Testis (tissue), 2 donors: ENCODE measurements at regions not wholly inside any gene's neighbourhood (a gene's known extent, or its start where the extent isn't known, plus 50 kb on each side); places are given as distances from the start of the nearest gene placed in this dataset.

Experiments used
- DNase-seq: peaks from one replicate; pipeline ENCODE4 v3.0.0-alpha.2; 2019
- H3K27ac ChIP-seq, 2 donors: fragments of 200-600 bp; sonication (generic); one replicate each; pipeline ENCODE4 v1.5.1; 2019
- H3K27me3 ChIP-seq: fragments of 200-600 bp; sonication (generic); one replicate; pipeline ENCODE4 v1.5.1; 2019
- H3K36me3 ChIP-seq: fragments of 200-600 bp; sonication (generic); one replicate; pipeline ENCODE4 v1.5.1; 2017; ENCODE audit warnings: low read depth; ENCODE audit errors: missing control alignments
- H3K4me1 ChIP-seq: fragments of 200-600 bp; sonication (generic); one replicate; pipeline ENCODE4 v1.5.1; 2019
- H3K4me3 ChIP-seq, 2 donors: fragments of 200-600 bp; sonication (generic); one replicate each; pipeline ENCODE4 v1.5.1; 2017 to 2019
- H3K9me3 ChIP-seq: fragments of 200-600 bp; sonication (generic); one replicate; pipeline ENCODE4 v1.5.1; 2017
- CTCF ChIP-seq, 3 experiments: fragments of 450-650 bp in 2 of 3; fragments of 200-600 bp in 1 of 3; sonication (generic) in 1 of 3; IDR thresholded peaks; one replicate each; pipeline ENCODE4 v1.5.1; 2016 to 2019; ENCODE audit warnings: antibody characterized with exemption in 3 of 3, mild to moderate bottlenecking in 2 of 3, moderate library complexity in 1 of 3
- POLR2A ChIP-seq: fragments of 450-650 bp; IDR thresholded peaks from one replicate; pipeline ENCODE4 v1.6.1; 2017; ENCODE audit warnings: antibody characterized with exemption, mild to moderate bottlenecking, moderate library complexity
- WGBS, 2 donors: methylation state at CpG; one replicate each; pipeline ENCODE4 v1.1.5; 2018; 5-methylcytosine and 5-hydroxymethylcytosine counted together
- intact Hi-C: fragments of 100-400 bp; cut with DNase I; formaldehyde crosslinking; loops from one replicate; pipeline ENCODE4 v1.15.1; 2023; ENCODE audit warnings: low total_unique reads

- Histone ChIP-seq H3K27ac (no peak overlapping the region), H3K36me3 (no peaks in the 10 kb centered on the region), H3K4me3 (no peak overlapping the region), H3K4me1 (no peaks in the 10 kb centered on the region), H3K27me3 (no peaks in the 10 kb centered on the region), H3K9me3 (no peaks in the 10 kb centered on the region)
- no peak for TF ChIP-seq CTCF (IDR thresholded peaks at IDR 0.05)
- TF ChIP-seq POLR2A, result no peak
- intact Hi-C loops, result no loop called here
- 53 to 66% methylated on average over 2 of the region's 2 CpGs for WGBS, 2 donors
- DNase-seq, result no peak
These were observed 183.7 kb upstream of the DIO2 start for GRCh38 chr14:80395031-80395430.

- Histone ChIP-seq H3K9me3 (no peaks in the 10 kb centered on the region), H3K4me3 (no peak overlapping the region), H3K27ac (no peak overlapping the region), H3K27me3 (no peaks in the 10 kb centered on the region), H3K4me1 (no peaks in the 10 kb centered on the region), H3K36me3 (no peaks in the 10 kb centered on the region)
- intact Hi-C loops, result no loop called here
- TF ChIP-seq POLR2A (no peak), CTCF (IDR thresholded peaks at IDR 0.05) (no peak)
- DNase-seq, result no peak
- WGBS, 2 donors, result 0 to 48% methylated on average over 1 of the region's 1 CpG
These were observed 182.5 kb upstream of the DIO2 start for GRCh38 chr14:80393766-80394165.

GRCh38 chr14:80390906-80391305 is 179.6 kb upstream of the DIO2 start:
- Histone ChIP-seq H3K27ac (no peak overlapping the region), H3K9me3 (no peaks in the 10 kb centered on the region), H3K27me3 (no peaks in the 10 kb centered on the region), H3K4me1 (no peaks in the 10 kb centered on the region), H3K4me3 (no peak overlapping the region), H3K36me3 (no peaks in the 10 kb centered on the region)
- TF ChIP-seq POLR2A (no peak), CTCF (IDR thresholded peaks at IDR 0.05) (no peak)
- intact Hi-C loops, result no loop called here
- no peak for DNase-seq
- WGBS, 2 donors, result 79 to 85% methylated on average over 1 of the region's 1 CpG

- Histone ChIP-seq H3K27me3 (no peaks in the 10 kb centered on the region), H3K4me1 (no peaks in the 10 kb centered on the region), H3K27ac (no peak overlapping the region), H3K36me3 (no peaks in the 10 kb centered on the region), H3K4me3 (no peak overlapping the region), H3K9me3 (no peaks in the 10 kb centered on the region)
- DNase-seq, result no peak
- no peak for TF ChIP-seq POLR2A
- no peak for TF ChIP-seq CTCF (IDR thresholded peaks at IDR 0.05)
- 85 to 86% methylated on average over 2 of the region's 2 CpGs for WGBS, 2 donors
- intact Hi-C loops, result no loop called here
These were observed 177.8 kb upstream of the DIO2 start for GRCh38 chr14:80388980-80389711.

- no peaks in the 10 kb centered on the region for H3K4me1 ChIP-seq
- no peaks in the 10 kb centered on the region for H3K36me3 ChIP-seq
- 76 to 84% methylated on average over 7 of the region's 7 CpGs for WGBS, 2 donors
- H3K27me3 ChIP-seq, result no peaks in the 10 kb centered on the region
- intact Hi-C loops, result no loop called here
- H3K4me3 ChIP-seq, result no peak overlapping the region
- TF ChIP-seq CTCF (IDR thresholded peaks at IDR 0.05), result no peak
- TF ChIP-seq POLR2A, result no peak
- no peak overlapping the region for H3K27ac ChIP-seq
- no peak for DNase-seq
- no peaks in the 10 kb centered on the region for H3K9me3 ChIP-seq
These were observed 176.3 kb upstream of the DIO2 start for GRCh38 chr14:80387563-80387981.
